Liver (tissue), 3 donors: ENCODE measurements at regions not wholly inside any gene's neighbourhood (a gene's known extent, or its start where the extent isn't known, plus 50 kb on each side); places are given as distances from the start of the nearest gene placed in this dataset.

ENCODE experiments used
- CTCF ChIP-seq: fragments of 150-350 bp; IDR thresholded peaks from 2 replicates; pipeline ENCODE4 v1.5.1; 2017; ENCODE audit warnings: improper control_type of control experiment, low read depth, low read length; ENCODE audit not compliant: missing input control
- GABPA ChIP-seq, 2 donors: IDR thresholded peaks in 1 of 2; conservative IDR thresholded peaks in 1 of 2; 2 replicates each; pipeline ENCODE4 v1.6.1; 2016; ENCODE audit warnings: antibody characterized with exemption in 2 of 2, mild to moderate bottlenecking in 1 of 2, moderate library complexity in 1 of 2
- MAX ChIP-seq: IDR thresholded peaks from 2 replicates; pipeline ENCODE4 v1.6.1; 2016; ENCODE audit warnings: antibody characterized with exemption
- RAD21 ChIP-seq, 2 donors: IDR thresholded peaks; 2 replicates each; pipeline ENCODE4 v1.6.1; 2016; ENCODE audit warnings: antibody characterized with exemption in 2 of 2, mild to moderate bottlenecking in 2 of 2
- donor health status: healthy.
- donor health status: healthy.

GRCh38 chr11:25527841-25528240, 804.1 kb upstream of the ANO3 start:
- TF ChIP-seq CTCF (no peak), MAX (no peak), GABPA (IDR thresholded peaks at IDR 0.05 in 1 of 2, conservative IDR thresholded peaks at IDR 0.05 in 1 of 2) (no peak), RAD21 (IDR thresholded peaks at IDR 0.05) (no peak)
